ENCODE measurements at regions not wholly inside any gene's neighbourhood (a gene's known extent, or its start where the extent isn't known, plus 50 kb on each side); places are given as distances from the start of the nearest gene placed in this dataset.
A peak's percentile ranks its signal among the peaks of the same experiment; 100 is the strongest.

- no peak for DNase-seq (ENCODE audit: low read depth in 2 of 2)
Observed at GRCh38 chr4:33134366-33134765, 2414.2 kb downstream of the PCDH7 start.

- no peak for DNase-seq (ENCODE audit: low read depth in 2 of 2)
Observed at GRCh38 chr4:33149658-33150524, 2429.7 kb downstream of the PCDH7 start.

- no peak for DNase-seq (ENCODE audit: low read depth in 2 of 2)
Observed at GRCh38 chr4:33150525-33150910, 2430.3 kb downstream of the PCDH7 start.

- peak; percentile 15 to 25 for DNase-seq (ENCODE audit: low read depth in 2 of 2)
Observed at GRCh38 chr4:33160126-33160525, 2440.0 kb downstream of the PCDH7 start.

GRCh38 chr4:33161202-33161601, 2441.0 kb downstream of the PCDH7 start:
- DNase-seq (ENCODE audit: low read depth in 2 of 2): no peak

DNA sequence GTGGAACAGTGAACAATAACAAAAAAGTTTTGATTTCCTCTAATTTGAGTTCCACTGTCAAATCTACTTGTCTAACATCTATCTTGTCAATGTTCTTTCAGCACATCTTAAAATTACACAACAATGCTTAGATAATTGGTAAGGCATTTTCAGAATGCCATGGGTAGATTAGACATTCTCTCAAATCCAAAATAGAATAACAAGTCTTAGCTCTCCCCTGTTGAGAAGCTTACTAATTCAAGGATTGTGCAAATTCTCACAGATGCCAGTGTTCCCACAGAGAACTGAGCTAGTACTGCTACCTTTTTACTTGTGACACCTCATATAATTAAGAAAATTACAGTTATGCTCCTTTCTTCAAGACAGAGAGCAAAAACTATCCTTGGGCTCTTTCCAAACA, 2442.0 kb downstream of the PCDH7 start:
- no peak for DNase-seq (ENCODE audit: low read depth in 2 of 2)

DNA sequence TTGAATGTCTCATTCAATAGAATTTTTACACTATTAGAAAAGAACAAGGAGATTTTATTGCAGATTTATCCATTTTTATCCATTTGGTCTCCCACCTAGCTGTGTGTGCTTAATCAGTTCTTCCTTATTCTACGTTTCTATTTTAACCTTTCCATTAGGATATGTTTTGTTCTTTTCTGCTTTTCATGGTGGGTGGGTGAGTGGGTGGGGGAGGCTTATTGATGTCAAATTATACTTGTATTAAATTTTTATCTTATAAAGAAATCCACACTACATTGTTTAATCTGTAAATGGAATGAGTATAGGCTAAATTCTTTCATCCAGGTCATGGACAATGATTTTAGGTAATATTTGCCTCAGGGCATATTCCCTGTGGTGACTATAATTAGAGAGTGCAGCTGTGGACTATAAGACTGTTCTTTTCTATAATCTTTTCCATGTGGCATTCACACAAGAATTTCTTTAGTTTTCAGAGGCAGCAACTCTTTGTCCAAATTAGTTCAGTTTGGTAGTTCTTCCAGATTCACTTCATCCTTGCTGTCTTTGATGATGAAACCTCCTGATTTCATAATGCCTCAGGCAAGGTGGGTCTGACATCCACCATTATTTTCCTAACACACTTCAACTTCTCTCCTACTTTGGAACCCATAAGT, 2451.8 kb downstream of the PCDH7 start:
- DNase-seq (ENCODE audit: low read depth in 2 of 2): no peak

DNA sequence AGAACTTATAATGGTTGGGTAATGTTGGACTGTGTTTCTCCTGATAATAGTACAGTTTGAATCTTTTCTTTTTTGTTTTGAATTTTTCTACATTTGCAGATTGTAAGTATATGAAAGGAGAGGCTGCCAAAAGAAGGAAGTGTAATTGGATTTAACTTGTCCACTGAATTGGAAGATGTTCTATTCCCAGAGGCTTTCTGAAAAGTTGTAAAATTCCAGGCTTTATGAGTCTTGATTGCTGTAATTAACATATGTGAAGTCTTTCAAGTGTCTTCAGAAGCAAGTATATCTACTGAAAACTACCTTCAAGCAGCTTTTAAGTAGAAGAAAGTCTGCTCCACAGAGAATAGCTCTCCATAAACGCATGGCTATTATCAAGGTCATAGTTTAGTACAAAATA, 2456.4 kb downstream of the PCDH7 start:
- no peak for DNase-seq (ENCODE audit: low read depth in 2 of 2)

DNA sequence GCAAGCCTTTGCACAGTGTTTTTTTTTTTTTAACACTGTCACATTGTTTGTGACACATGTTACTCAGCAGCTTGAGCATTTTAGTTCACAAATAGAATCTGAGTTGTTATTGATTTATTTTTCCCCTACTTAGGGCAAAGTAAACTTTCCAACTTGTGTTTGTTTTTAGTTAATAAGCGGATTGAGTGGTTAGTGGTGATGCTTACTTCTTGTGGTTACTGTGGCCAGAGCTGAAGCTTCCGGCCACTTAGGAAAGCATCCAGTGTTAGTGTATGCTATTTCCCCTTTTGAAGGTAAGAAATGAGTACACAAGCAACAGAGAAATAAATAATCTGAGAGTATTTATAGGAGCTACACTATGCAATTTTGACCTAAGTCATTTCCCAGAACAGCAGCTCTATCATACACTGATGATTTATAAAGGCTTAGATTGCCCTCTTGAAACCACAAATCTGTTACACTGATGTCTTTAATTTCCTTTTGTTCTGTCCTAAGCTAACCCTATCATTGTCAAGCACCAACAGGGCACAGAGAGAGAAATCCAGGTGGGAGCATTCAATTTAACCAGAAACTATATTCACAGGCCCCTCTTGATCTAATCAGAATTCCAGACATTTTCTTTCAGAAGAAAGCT, 2464.6 kb downstream of the PCDH7 start:
- DNase-seq (ENCODE audit: low read depth in 2 of 2): no peak

DNA sequence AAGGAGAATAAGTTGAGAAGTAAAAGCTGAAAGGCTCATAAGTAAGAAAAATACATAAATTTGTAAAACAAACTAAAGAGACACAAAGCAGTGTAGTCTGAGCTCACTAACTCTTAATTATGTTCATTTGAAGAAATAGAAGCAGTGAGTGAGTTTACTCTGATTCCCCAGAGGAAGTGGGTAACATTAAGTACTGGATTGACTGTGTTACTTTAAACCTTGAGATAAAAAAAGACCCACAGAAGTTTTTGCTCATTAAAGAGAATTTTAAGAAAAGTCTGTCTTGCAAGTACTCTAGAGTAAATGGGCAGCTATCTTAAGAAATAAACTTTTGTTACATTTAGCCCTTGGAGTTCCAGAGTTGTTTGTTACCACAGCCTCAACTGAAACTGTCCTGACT, 2466.9 kb downstream of the PCDH7 start:
- DNase-seq (ENCODE audit: low read depth in 2 of 2): no peak

GRCh38 chr4:33188733-33189132, 2468.6 kb downstream of the PCDH7 start:
- no peak for DNase-seq (ENCODE audit: low read depth in 2 of 2)

DNA sequence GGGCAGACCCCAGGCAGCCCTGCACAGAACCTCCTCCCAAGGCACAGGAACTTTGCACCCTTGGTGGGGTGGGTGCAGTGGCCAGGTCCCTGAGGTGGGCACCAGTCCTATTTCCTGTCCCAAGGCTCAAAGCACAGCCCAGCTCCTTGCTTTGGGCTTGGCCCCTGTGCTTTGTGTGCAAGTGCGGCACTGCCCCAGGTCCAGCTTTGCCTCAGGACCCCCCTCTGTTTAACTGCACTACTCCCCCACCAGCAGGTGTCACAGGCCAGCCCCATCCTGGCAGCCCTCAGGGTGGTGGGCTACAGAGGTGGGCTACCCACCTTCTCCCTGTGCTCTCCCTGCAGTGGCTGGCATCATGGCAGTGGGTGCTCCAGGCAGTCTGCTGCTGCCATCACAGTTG, 2469.0 kb downstream of the PCDH7 start:
- no peak for DNase-seq (ENCODE audit: low read depth in 2 of 2)

DNA sequence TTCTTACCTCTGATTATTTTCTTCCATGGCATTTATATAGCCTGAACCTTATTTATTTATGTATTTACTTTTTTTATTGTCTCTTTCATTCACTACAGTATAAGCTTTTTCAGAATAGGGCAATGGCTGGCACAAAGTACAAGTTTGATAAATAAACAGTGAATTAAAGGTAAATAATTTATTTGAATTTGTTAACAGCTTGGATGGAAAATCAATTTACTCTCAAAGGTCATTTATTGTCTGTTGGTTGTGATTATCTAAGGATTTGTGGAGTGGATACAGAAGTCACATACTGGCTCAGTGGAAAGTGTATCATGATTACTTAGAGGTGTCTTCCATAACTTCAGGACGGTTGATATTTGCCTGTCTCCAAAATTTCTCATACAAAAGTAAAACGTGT, 2472.9 kb downstream of the PCDH7 start:
- DNase-seq (ENCODE audit: low read depth in 2 of 2): no peak

- DNase-seq (ENCODE audit: low read depth in 2 of 2): peak in 1 of 2 experiments; percentile 2
Observed at GRCh38 chr4:33200377-33200776, 2480.2 kb downstream of the PCDH7 start.

GRCh38 chr4:33218238-33218637, 2498.1 kb downstream of the PCDH7 start:
- no peak for DNase-seq (ENCODE audit: low read depth in 2 of 2)

DNA sequence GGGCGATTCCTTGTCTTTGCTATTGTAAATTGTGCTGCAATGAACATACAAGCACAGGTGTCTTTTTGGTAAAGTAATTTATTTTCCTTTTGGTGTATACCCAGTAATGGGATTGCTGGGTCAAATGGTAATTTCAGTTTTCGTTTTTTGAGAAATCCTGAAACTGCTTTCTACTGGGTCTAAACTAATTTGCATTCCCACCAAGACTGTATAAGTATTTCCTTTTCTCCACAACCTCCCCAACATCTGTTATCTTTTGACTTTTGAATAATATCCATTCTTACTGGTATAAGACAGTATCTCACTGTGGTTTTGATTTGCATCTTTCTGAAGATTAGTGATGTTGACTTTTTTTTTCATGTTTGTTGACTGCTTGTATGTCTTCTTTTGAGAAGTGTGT, 2506.0 kb downstream of the PCDH7 start:
- no peak for DNase-seq (ENCODE audit: low read depth in 2 of 2)

DNA sequence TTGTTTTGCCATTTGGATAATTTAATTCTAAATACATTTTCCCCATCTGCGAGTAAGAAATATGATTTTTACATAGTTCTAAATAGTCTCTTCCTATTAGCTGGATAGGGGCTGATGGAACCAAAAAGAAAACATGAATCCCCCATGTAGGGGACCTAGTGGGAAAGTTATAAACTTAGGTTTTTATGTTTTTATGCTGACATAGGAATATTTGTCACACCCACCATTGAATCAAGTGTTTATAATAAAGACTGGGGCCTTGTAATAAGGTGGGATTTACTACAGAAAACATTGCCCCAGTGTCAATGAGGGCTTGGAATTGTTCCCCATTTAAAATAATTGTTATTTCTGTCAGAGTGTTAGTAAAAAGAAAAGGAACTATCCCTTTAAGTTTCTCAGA, 2506.6 kb downstream of the PCDH7 start:
- DNase-seq (ENCODE audit: low read depth in 2 of 2): no peak

- DNase-seq (ENCODE audit: low read depth in 2 of 2): no peak
Observed at GRCh38 chr4:33255094-33255493, 2534.9 kb downstream of the PCDH7 start.

GRCh38 chr4:33255507-33255906, 2535.3 kb downstream of the PCDH7 start:
- no peak for DNase-seq (ENCODE audit: low read depth in 2 of 2)

DNA sequence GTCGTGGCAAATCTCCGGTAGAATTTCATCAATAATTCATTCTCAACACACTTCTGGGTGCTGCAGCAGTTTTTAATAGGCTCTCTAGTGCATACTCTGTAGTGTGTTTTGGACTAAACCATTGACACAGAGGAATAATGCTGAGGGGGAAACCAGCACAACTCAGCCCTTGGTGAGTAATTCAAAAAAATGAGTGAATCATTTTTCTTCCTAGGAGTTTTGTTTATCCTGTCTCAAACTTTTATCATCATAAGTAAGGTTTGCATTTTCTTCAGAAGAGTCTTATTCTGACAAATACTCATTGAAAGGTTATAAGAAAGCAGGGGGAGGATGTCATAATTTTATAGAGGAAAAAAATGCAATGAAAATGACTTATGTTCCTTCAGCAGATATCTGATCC, 2542.7 kb downstream of the PCDH7 start:
- DNase-seq (ENCODE audit: low read depth in 2 of 2): peak; percentile 13 to 21

- DNase-seq (ENCODE audit: low read depth in 2 of 2): no peak
Observed at GRCh38 chr4:33268776-33269175, 2548.6 kb downstream of the PCDH7 start.

DNA sequence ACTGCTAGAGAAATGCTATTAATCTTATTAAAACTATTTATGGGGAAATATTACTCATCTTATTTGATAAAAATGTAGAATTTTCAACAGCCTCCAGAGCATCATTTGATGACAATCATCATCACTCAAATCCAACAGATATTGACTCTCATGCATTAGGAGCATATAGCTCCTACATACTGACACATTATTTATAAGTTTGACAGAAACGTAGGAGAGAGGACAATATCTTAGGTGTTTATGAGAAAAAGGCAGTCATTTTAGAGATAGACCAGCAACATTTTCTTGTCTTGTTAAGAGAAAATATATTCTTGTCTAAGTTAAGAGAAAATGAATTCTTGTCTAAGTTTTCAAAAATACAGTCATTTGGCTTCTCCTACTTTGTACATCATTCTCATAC, 2550.2 kb downstream of the PCDH7 start:
- no peak for DNase-seq (ENCODE audit: low read depth in 2 of 2)

GRCh38 chr4:33272722-33273121, 2552.6 kb downstream of the PCDH7 start:
- DNase-seq (ENCODE audit: low read depth in 2 of 2): no peak

Measured in fibroblast of skin of left biceps (primary cell).